Neural progenitor cell (in vitro differentiated cells): ENCODE measurements at regions not wholly inside any gene's neighbourhood (a gene's known extent, or its start where the extent isn't known, plus 50 kb on each side); places are given as distances from the start of the nearest gene placed in this dataset.

ENCODE experiments used
- DNase-seq: peaks from one replicate; pipeline ENCODE4 v3.0.0-alpha.2; 2016; ENCODE audit warnings: low spot score
- H2AFZ ChIP-seq: fragments of 200-600 bp; sonication (generic); replicated peaks from 2 replicates; pipeline ENCODE4 v1.6.1; 2016; ENCODE audit warnings: antibody characterized with exemption
- H3F3A ChIP-seq: fragments of 200-600 bp; sonication (generic); 2 replicates; pipeline ENCODE4 v1.6.1; 2016; ENCODE audit warnings: antibody characterized with exemption, low read depth
- H3K27ac ChIP-seq: fragments of 200-600 bp; sonication (generic); 2 replicates; pipeline ENCODE4 v1.5.1; 2016; ENCODE audit warnings: mild to moderate bottlenecking
- H3K27me3 ChIP-seq: fragments of 200-600 bp; sonication (generic); 2 replicates; pipeline ENCODE4 v1.6.1; 2016; ENCODE audit warnings: mild to moderate bottlenecking, moderate library complexity
- H3K36me3 ChIP-seq: fragments of 200-600 bp; sonication (generic); 2 replicates; pipeline ENCODE4 v1.5.1; 2016
- H3K4me1 ChIP-seq: fragments of 200-600 bp; sonication (generic); 2 replicates; pipeline ENCODE4 v1.6.1; 2016; ENCODE audit warnings: mixed run types
- H3K4me2 ChIP-seq: fragments of 200-600 bp; sonication (generic); 2 replicates; pipeline ENCODE4 v1.6.1; 2016
- H3K4me3 ChIP-seq: fragments of 200-600 bp; sonication (generic); 2 replicates; pipeline ENCODE4 v1.5.1; 2016
- H3K79me2 ChIP-seq: fragments of 200-600 bp; sonication (generic); 2 replicates; pipeline ENCODE4 v1.6.1; 2016; ENCODE audit warnings: low read depth
- H3K9ac ChIP-seq: fragments of 200-600 bp; sonication (generic); 2 replicates; pipeline ENCODE4 v1.6.1; 2016
- H3K9me3 ChIP-seq: fragments of 200-600 bp; sonication (generic); 2 replicates; pipeline ENCODE4 v1.5.1; 2016; ENCODE audit warnings: low read depth
- H4K20me1 ChIP-seq: fragments of 200-600 bp; sonication (generic); 2 replicates; pipeline ENCODE4 v1.6.1; 2016; ENCODE audit warnings: low read depth
- H3K27ac Mint-ChIP-seq: 3 replicates; pipeline ENCODE4 v1.8.0; 2021; ENCODE audit warnings: mixed read lengths
- H3K27me3 Mint-ChIP-seq: 2 replicates; pipeline ENCODE4 v1.8.0; 2022; ENCODE audit warnings: low read depth, mild to moderate bottlenecking, inconsistent platforms, moderate library complexity, mixed read lengths; ENCODE audit not compliant: insufficient read depth
- H3K36me3 Mint-ChIP-seq: 3 replicates; pipeline ENCODE4 v1.8.0; 2021; ENCODE audit warnings: mixed read lengths
- H3K4me1 Mint-ChIP-seq: 3 replicates; pipeline ENCODE4 v1.8.0; 2021; ENCODE audit warnings: mixed read lengths
- H3K4me3 Mint-ChIP-seq: 3 replicates; pipeline ENCODE4 v1.8.0; 2021; ENCODE audit warnings: mild to moderate bottlenecking, moderate library complexity, mixed read lengths
- H3K9me3 Mint-ChIP-seq: 3 replicates; pipeline ENCODE4 v1.8.0; 2020; ENCODE audit warnings: mixed read lengths
- EZH2 ChIP-seq: fragments of 200-600 bp; sonication (generic); IDR thresholded peaks from 2 replicates; pipeline ENCODE4 v1.6.1; 2017; ENCODE audit warnings: antibody characterized with exemption, mild to moderate bottlenecking, moderate library complexity
- EZH2phosphoT487 ChIP-seq: fragments of 200-600 bp; sonication (generic); IDR thresholded peaks from 2 replicates; pipeline ENCODE4 v1.6.1; 2017; ENCODE audit warnings: antibody characterized with exemption
- TF ChIP-seq, protein P1 (sequence below): fragments of 200-600 bp; sonication (generic); IDR thresholded peaks from 2 replicates; pipeline ENCODE4 v1.5.1; 2017; ENCODE audit warnings: antibody characterized with exemption, mild to moderate bottlenecking

DNA sequence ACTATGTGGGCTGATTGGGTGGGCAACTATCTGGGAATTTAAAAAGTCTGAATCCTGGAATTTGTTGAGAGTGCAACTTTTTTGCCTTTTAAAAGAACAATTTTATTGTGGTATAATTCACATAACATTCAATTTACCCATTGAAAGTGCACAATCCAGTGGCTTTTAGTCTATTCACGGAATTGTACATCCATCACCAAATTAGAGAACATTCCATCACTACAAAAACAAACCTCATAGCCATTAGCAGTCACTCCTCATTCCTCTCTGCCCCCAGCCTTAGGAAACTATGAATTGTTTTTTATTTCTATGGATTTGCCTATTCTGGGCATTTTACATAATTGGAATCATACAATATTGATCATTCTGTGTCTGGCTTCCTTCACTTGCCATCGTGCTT is 101.8 kb upstream of the ALDH1A3 start:
- TF ChIP-seq EZH2phosphoT487, result no peak
- TF ChIP-seq, protein P1, sequence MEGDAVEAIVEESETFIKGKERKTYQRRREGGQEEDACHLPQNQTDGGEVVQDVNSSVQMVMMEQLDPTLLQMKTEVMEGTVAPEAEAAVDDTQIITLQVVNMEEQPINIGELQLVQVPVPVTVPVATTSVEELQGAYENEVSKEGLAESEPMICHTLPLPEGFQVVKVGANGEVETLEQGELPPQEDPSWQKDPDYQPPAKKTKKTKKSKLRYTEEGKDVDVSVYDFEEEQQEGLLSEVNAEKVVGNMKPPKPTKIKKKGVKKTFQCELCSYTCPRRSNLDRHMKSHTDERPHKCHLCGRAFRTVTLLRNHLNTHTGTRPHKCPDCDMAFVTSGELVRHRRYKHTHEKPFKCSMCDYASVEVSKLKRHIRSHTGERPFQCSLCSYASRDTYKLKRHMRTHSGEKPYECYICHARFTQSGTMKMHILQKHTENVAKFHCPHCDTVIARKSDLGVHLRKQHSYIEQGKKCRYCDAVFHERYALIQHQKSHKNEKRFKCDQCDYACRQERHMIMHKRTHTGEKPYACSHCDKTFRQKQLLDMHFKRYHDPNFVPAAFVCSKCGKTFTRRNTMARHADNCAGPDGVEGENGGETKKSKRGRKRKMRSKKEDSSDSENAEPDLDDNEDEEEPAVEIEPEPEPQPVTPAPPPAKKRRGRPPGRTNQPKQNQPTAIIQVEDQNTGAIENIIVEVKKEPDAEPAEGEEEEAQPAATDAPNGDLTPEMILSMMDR, result no peak
- TF ChIP-seq EZH2, result no peak
- no peak overlapping the region for H2AFZ ChIP-seq
- H3K4me1 ChIP-seq, result peaks cover 5% of the 10 kb centered on the region
- no peak overlapping the region for H3K4me3 Mint-ChIP-seq
- peak; percentile 0 for DNase-seq
- H3K4me1 Mint-ChIP-seq, result peaks cover 7% of the 10 kb centered on the region
- no peak overlapping the region for H3K4me3 ChIP-seq
- H4K20me1 ChIP-seq, result no peaks in the 10 kb centered on the region
- H3K36me3 Mint-ChIP-seq, result no peaks in the 10 kb centered on the region
- no peak overlapping the region for H3K9ac ChIP-seq
- peaks cover 15% of the 10 kb centered on the region for H3K9me3 Mint-ChIP-seq
- H3K27me3 ChIP-seq, result no peaks in the 10 kb centered on the region
- H3K27ac Mint-ChIP-seq, result no peak overlapping the region
- H3K27ac ChIP-seq, result no peak overlapping the region
- H3F3A ChIP-seq, result no peaks in the 10 kb centered on the region
- H3K36me3 ChIP-seq, result no peaks in the 10 kb centered on the region
- H3K27me3 Mint-ChIP-seq, result peaks cover 3% of the 10 kb centered on the region
- H3K4me2 ChIP-seq, result no peak overlapping the region
- no peaks in the 10 kb centered on the region for H3K9me3 ChIP-seq
- H3K79me2 ChIP-seq, result no peaks in the 10 kb centered on the region

DNA sequence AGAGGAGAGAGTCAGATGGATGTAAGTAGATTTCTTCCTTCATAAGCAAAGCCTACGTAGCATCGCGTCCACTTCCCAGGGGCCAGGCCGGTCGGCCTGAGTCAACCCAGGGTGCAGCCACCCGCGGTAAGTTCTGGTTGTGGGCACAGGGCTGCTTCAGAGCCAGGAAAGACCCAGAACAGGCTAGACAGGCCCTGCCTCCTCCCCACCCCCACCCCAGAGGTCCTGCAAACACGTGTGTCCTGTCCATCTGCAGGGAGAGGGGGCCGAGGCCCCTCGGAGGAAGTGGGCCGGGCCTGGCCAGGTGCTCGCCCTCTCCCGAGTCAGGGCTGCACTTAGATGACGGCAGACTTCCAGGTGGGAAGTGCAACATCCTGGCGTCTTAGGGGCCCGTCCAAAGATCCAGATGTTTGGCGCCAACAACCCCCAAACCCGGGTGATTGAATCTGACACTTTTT is 100.8 kb upstream of the ALDH1A3 start:
- H3K4me1 ChIP-seq, result no peaks in the 10 kb centered on the region
- no peak overlapping the region for H2AFZ ChIP-seq
- Mint-ChIP-seq H3K4me3 (no peak overlapping the region), H3K9me3 (peaks cover 11% of the 10 kb centered on the region), H3K27me3 (peaks cover 5% of the 10 kb centered on the region), H3K4me1 (peaks cover 2% of the 10 kb centered on the region), H3K36me3 (no peaks in the 10 kb centered on the region), H3K27ac (no peak overlapping the region)
- no peaks in the 10 kb centered on the region for H3F3A ChIP-seq
- no peaks in the 10 kb centered on the region for H3K79me2 ChIP-seq
- peak; percentile 1 for DNase-seq
- no peaks in the 10 kb centered on the region for H3K36me3 ChIP-seq
- TF ChIP-seq, protein P1, result no peak
- TF ChIP-seq EZH2, result no peak
- no peak for TF ChIP-seq EZH2phosphoT487
- H3K27ac ChIP-seq, result no peak overlapping the region
- no peaks in the 10 kb centered on the region for H3K9me3 ChIP-seq
- no peak overlapping the region for H3K4me3 ChIP-seq
- H3K9ac ChIP-seq, result no peak overlapping the region
- H3K4me2 ChIP-seq, result no peak overlapping the region
- no peaks in the 10 kb centered on the region for H3K27me3 ChIP-seq
- H4K20me1 ChIP-seq, result no peaks in the 10 kb centered on the region

DNA sequence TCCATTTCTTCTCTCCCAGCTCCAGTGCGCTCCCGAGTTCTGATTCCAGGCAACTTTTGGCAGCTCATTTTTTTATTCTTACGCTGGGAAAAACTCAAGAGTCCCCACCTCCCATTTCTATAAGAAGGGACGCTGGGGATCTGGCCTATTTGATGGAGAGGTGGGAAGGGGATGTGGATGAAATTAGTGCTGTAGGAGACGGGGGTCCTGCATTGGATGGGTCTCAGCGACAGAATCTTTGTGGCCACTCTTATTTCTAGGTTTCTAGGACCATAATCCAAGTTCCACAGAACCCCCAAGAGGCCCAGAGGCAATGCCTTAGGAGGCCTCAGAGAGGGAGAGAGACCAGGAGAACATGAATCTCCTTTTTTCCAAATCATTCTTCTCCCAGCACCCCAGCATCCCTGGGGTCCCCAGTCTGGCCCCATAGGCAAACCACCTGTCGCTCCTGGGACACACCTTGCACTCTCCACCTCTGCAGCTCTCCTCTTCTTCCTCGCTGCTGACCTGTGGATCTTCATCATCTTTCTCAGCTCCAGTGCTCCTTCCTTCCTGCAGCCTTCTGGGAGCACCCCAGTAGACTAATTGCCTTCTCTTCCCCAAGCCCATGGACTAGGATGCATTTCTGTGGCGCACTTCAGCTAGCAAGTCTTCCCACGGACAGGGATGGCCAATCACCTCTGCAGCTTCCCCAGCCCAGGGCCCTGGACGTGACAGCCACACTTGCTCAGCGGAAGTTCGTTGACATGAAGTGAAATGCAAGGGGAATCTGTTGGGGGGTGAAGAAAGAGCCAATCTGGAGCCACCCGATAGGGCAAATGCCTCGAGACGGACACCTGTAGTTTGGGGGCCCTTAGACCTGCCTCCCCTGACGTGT is 100.1 kb upstream of the ALDH1A3 start:
- no peak overlapping the region for H3K4me3 Mint-ChIP-seq
- Histone ChIP-seq H3K9ac (no peak overlapping the region), H3K9me3 (no peaks in the 10 kb centered on the region), H2AFZ (no peak overlapping the region), H3K4me3 (no peak overlapping the region), H3K4me2 (no peak overlapping the region), H3K79me2 (no peaks in the 10 kb centered on the region), H3K27me3 (no peaks in the 10 kb centered on the region), H3K27ac (no peak overlapping the region), H3K36me3 (no peaks in the 10 kb centered on the region), H3F3A (no peaks in the 10 kb centered on the region), H3K4me1 (no peaks in the 10 kb centered on the region), H4K20me1 (no peaks in the 10 kb centered on the region)
- H3K27ac Mint-ChIP-seq, result peak overlapping the region; percentile 30
- H3K36me3 Mint-ChIP-seq, result no peaks in the 10 kb centered on the region
- H3K4me1 Mint-ChIP-seq, result peaks cover 2% of the 10 kb centered on the region
- H3K9me3 Mint-ChIP-seq, result peaks cover 11% of the 10 kb centered on the region
- peak; percentile 0 for DNase-seq
- TF ChIP-seq EZH2 (no peak), EZH2phosphoT487 (no peak)
- TF ChIP-seq, protein P1, result no peak
- H3K27me3 Mint-ChIP-seq, result peaks cover 5% of the 10 kb centered on the region
